Effector memory CD4-positive, alpha-beta T cell (primary cell): ENCODE measurements at regions not wholly inside any gene's neighbourhood (a gene's known extent, or its start where the extent isn't known, plus 50 kb on each side); places are given as distances from the start of the nearest gene placed in this dataset.

ENCODE experiments used
- DNase-seq, 3 donors: peaks; one replicate each; pipeline ENCODE4 v3.0.0-alpha.2; 2020
- H3K27ac ChIP-seq: 2 replicates; pipeline ENCODE4 v1.7.0; 2013; ENCODE audit warnings: mild to moderate bottlenecking, low read length, moderate library complexity; ENCODE audit not compliant: insufficient read depth, poor library complexity, severe bottlenecking
- H3K27me3 ChIP-seq: replicated peaks from 2 replicates; pipeline ENCODE4 v1.7.0; 2013; ENCODE audit warnings: mild to moderate bottlenecking, low read length; ENCODE audit not compliant: insufficient read depth, control insufficient read depth, poor library complexity, severe bottlenecking
- H3K36me3 ChIP-seq: 2 replicates; pipeline ENCODE4 v1.7.0; 2013; ENCODE audit warnings: mild to moderate bottlenecking, low read length, moderate library complexity; ENCODE audit not compliant: control insufficient read depth, insufficient read depth
- H3K4me1 ChIP-seq: 2 replicates; pipeline ENCODE4 v1.7.0; 2013; ENCODE audit warnings: low read length, mild to moderate bottlenecking; ENCODE audit not compliant: control insufficient read depth, insufficient read depth, poor library complexity, severe bottlenecking
- H3K4me3 ChIP-seq: 2 replicates; pipeline ENCODE4 v1.7.0; 2013; ENCODE audit warnings: low read length, low read depth, mild to moderate bottlenecking; ENCODE audit not compliant: insufficient read depth, poor library complexity, severe bottlenecking
- H3K9me3 ChIP-seq: 2 replicates; pipeline ENCODE4 v1.7.0; 2013; ENCODE audit warnings: mild to moderate bottlenecking, low read length, moderate library complexity; ENCODE audit not compliant: control insufficient read depth

GRCh38 chr5:36369219-36369690, 67.6 kb upstream of the RANBP3L start:
- H3K4me3 ChIP-seq, result no peak overlapping the region
- H3K36me3 ChIP-seq, result no peaks in the 10 kb centered on the region
- no peak for DNase-seq
- no peaks in the 10 kb centered on the region for H3K27me3 ChIP-seq
- no peaks in the 10 kb centered on the region for H3K9me3 ChIP-seq
- H3K27ac ChIP-seq, result no peak overlapping the region
- H3K4me1 ChIP-seq, result no peaks in the 10 kb centered on the region

GRCh38 chr5:36370073-36370472, 68.4 kb upstream of the RANBP3L start:
- H3K27ac ChIP-seq, result no peak overlapping the region
- no peak for DNase-seq
- H3K36me3 ChIP-seq, result no peaks in the 10 kb centered on the region
- no peaks in the 10 kb centered on the region for H3K27me3 ChIP-seq
- no peaks in the 10 kb centered on the region for H3K4me1 ChIP-seq
- H3K9me3 ChIP-seq, result no peaks in the 10 kb centered on the region
- no peak overlapping the region for H3K4me3 ChIP-seq

GRCh38 chr5:36371366-36371765, 69.7 kb upstream of the RANBP3L start:
- Histone ChIP-seq H3K27me3 (no peaks in the 10 kb centered on the region), H3K9me3 (no peaks in the 10 kb centered on the region), H3K4me3 (no peak overlapping the region), H3K4me1 (no peaks in the 10 kb centered on the region), H3K27ac (no peak overlapping the region), H3K36me3 (no peaks in the 10 kb centered on the region)
- no peak for DNase-seq

GRCh38 chr5:36373527-36374086, 71.9 kb upstream of the RANBP3L start:
- H3K9me3 ChIP-seq, result no peaks in the 10 kb centered on the region
- no peak for DNase-seq
- no peaks in the 10 kb centered on the region for H3K27me3 ChIP-seq
- H3K4me3 ChIP-seq, result no peak overlapping the region
- no peaks in the 10 kb centered on the region for H3K36me3 ChIP-seq
- H3K27ac ChIP-seq, result no peak overlapping the region
- H3K4me1 ChIP-seq, result no peaks in the 10 kb centered on the region

- Histone ChIP-seq H3K27ac (no peak overlapping the region), H3K27me3 (no peaks in the 10 kb centered on the region), H3K36me3 (no peaks in the 10 kb centered on the region), H3K4me3 (no peak overlapping the region), H3K4me1 (no peaks in the 10 kb centered on the region), H3K9me3 (no peaks in the 10 kb centered on the region)
- no peak for DNase-seq
These were observed 72.7 kb upstream of the RANBP3L start for GRCh38 chr5:36374266-36374862.

- Histone ChIP-seq H3K36me3 (no peaks in the 10 kb centered on the region), H3K9me3 (no peaks in the 10 kb centered on the region), H3K27ac (no peak overlapping the region), H3K4me1 (no peaks in the 10 kb centered on the region), H3K27me3 (no peaks in the 10 kb centered on the region), H3K4me3 (no peak overlapping the region)
- DNase-seq, result no peak
These were observed 75.5 kb upstream of the RANBP3L start for GRCh38 chr5:36377192-36377591.

- DNase-seq, result no peak
- no peak overlapping the region for H3K27ac ChIP-seq
- H3K27me3 ChIP-seq, result no peaks in the 10 kb centered on the region
- H3K4me3 ChIP-seq, result no peak overlapping the region
- no peaks in the 10 kb centered on the region for H3K4me1 ChIP-seq
- no peaks in the 10 kb centered on the region for H3K36me3 ChIP-seq
- H3K9me3 ChIP-seq, result no peaks in the 10 kb centered on the region
These were observed 76.8 kb upstream of the RANBP3L start for GRCh38 chr5:36378551-36378950.

- Histone ChIP-seq H3K27me3 (no peaks in the 10 kb centered on the region), H3K27ac (no peak overlapping the region), H3K36me3 (no peaks in the 10 kb centered on the region), H3K4me1 (no peaks in the 10 kb centered on the region), H3K9me3 (no peaks in the 10 kb centered on the region), H3K4me3 (no peak overlapping the region)
- DNase-seq, result no peak
These were observed 81.2 kb upstream of the RANBP3L start for GRCh38 chr5:36382890-36383289.

- no peaks in the 10 kb centered on the region for H3K27me3 ChIP-seq
- H3K4me3 ChIP-seq, result no peak overlapping the region
- no peaks in the 10 kb centered on the region for H3K4me1 ChIP-seq
- H3K36me3 ChIP-seq, result no peaks in the 10 kb centered on the region
- no peaks in the 10 kb centered on the region for H3K9me3 ChIP-seq
- DNase-seq, result no peak
- H3K27ac ChIP-seq, result no peak overlapping the region
These were observed 82.2 kb upstream of the RANBP3L start for GRCh38 chr5:36383942-36384341.

GRCh38 chr5:36384845-36385244, 83.1 kb upstream of the RANBP3L start:
- no peak overlapping the region for H3K27ac ChIP-seq
- H3K4me1 ChIP-seq, result no peaks in the 10 kb centered on the region
- no peaks in the 10 kb centered on the region for H3K27me3 ChIP-seq
- no peak overlapping the region for H3K4me3 ChIP-seq
- H3K9me3 ChIP-seq, result no peaks in the 10 kb centered on the region
- no peaks in the 10 kb centered on the region for H3K36me3 ChIP-seq
- DNase-seq, result no peak
